GM13977 (cell line): ENCODE measurements at regions not wholly inside any gene's neighbourhood (a gene's known extent, or its start where the extent isn't known, plus 50 kb on each side); places are given as distances from the start of the nearest gene placed in this dataset.

Source experiments
- DNase-seq: peaks from one replicate; pipeline ENCODE4 v3.0.0; 2012; ENCODE audit warnings: low spot score
- in situ Hi-C: fragments of 300-500 bp; cut with MboI; formaldehyde crosslinking; loops from one replicate; pipeline ENCODE4 v1.12.0; 2022; ENCODE audit warnings: low sequenced_read_pairs, low pct_unique_long_range_greater_than_20kb, mixed read lengths, inconsistent platforms; ENCODE audit not compliant: unreplicated experiment
- TF ChIP-seq, protein P1 (sequence below): IDR thresholded peaks from 2 replicates; pipeline ENCODE4 v1.5.1; 2012; ENCODE audit warnings: mild to moderate bottlenecking, control low read depth; ENCODE audit not compliant: insufficient read depth; ENCODE audit errors: extremely low read depth, missing control alignments

DNA sequence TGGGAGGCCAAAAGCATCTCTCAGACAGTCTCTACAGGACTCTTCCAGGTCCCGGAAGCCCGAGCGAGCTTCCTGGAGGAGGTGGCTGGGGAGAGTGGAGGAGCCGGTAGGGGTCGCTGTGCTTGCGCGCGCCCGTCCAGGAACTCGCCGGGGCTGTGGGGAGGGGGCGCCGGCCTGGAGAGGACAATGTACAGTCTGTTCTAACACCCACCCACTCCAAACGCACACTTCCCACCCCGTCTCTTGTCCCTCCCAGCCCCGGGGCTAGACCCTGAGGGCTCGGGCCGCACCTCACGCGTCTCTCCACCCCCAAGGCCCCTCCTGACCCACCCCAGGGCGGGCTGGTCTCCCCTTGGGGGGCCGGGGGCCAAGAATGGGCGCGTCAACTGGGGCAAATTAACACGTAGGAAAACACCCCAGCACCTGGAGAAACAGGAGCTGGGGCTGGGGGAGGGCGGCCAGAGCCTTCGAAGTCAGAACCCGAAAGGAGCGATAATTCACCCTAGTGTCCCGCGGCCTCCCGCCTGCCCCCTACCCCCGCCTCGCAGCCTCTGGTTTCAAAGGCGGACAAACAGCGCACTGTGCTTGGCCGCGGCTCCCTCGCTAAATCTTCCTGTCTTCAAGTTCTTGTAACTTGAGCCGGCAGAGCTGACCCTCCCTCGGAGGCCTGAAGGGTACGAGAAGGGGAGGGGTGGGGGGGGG lies 103.2 kb upstream of the FOXP4 start:
- no peak for DNase-seq
- TF ChIP-seq, protein P1, sequence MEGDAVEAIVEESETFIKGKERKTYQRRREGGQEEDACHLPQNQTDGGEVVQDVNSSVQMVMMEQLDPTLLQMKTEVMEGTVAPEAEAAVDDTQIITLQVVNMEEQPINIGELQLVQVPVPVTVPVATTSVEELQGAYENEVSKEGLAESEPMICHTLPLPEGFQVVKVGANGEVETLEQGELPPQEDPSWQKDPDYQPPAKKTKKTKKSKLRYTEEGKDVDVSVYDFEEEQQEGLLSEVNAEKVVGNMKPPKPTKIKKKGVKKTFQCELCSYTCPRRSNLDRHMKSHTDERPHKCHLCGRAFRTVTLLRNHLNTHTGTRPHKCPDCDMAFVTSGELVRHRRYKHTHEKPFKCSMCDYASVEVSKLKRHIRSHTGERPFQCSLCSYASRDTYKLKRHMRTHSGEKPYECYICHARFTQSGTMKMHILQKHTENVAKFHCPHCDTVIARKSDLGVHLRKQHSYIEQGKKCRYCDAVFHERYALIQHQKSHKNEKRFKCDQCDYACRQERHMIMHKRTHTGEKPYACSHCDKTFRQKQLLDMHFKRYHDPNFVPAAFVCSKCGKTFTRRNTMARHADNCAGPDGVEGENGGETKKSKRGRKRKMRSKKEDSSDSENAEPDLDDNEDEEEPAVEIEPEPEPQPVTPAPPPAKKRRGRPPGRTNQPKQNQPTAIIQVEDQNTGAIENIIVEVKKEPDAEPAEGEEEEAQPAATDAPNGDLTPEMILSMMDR: peak; percentile 53
- in situ Hi-C loops: no loop called here

DNA sequence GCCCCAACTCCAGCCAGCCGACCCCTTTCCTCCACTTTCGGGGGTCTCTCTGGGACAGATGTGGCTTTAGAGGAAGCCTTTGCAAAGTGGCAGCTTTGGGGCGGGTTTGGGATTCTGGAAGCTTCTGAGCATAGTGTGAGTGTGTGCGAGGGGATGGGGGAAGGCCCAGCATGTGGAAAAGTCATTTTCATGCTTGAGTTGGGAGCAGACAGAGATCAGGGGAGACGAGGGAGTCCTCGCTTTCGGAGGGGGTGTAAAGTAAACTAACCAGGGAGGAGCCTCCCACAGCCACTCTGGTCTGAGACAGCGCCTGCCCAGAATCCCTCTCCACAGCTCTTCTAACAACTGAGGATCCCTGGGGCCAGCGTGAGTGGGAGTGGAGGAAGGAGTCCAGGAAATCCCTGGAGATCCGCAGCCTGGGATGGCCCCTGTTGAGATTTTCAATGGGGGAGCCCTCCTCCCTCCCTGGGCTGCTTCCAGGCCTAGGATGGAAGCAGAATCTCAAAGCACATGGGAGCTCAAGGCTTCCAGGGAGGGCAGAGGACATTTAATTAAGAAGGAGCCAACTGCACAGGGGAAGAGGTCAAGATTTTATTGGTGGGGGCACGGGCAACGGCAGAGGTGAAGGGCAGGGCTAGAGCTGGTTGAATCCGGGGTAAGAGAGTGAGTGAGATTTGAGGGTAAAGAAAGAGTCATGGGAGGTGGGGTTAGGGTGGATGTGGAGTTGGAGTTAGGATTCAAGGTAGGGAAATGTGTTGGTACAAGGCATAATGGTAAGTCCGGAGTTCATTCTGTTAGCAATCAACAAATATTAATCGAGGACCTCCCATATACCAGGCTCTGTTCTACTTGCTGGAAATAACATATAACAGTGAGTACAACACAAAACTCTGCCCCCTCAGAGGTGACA lies 102.3 kb upstream of the FOXP4 start:
- in situ Hi-C loops: no loop called here
- no peak for DNase-seq
- TF ChIP-seq, protein P1: no peak

DNA sequence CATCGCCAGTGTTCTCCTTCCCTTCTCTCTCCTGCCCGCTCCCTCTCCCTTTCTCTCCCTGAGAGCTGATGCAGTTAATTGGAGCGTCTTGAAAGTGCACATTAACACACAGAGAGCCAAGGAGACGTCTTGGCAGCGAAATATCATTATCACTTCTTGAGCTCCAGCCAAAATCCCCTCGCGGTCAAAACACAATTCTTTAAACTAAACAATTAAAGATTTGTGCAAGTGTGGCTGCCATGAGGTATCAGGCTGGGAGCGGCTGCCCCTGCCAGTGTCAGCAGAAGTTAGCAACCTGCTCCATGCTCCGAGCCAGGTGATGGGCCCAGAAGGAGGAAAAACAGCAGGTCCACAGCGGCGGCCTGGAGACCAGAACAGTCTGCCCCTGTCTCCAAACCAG lies 100.9 kb upstream of the FOXP4 start:
- in situ Hi-C loops: no loop called here
- TF ChIP-seq, protein P1: no peak
- no peak for DNase-seq

DNA sequence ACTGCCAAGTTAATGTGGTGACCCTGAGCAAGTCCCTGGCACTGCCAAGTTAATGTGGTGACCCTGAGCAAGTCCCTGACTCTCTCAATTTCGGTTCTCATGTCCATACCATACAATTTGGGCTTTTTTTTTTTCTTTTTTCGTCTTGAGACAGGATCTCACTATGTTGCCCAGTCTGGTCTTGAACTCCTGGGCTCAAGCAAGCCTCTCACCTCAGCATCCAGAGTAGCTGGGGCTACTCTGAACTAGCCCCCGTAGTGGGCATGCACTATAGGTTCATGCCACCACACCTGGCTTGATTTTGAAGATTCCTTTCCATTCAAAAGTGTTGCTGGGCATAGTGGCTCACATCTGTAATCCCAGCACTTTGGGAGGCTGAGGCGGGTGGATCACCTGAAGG lies 100.0 kb upstream of the FOXP4 start:
- TF ChIP-seq, protein P1: no peak
- in situ Hi-C loops: no loop called here
- DNase-seq: no peak

DNA sequence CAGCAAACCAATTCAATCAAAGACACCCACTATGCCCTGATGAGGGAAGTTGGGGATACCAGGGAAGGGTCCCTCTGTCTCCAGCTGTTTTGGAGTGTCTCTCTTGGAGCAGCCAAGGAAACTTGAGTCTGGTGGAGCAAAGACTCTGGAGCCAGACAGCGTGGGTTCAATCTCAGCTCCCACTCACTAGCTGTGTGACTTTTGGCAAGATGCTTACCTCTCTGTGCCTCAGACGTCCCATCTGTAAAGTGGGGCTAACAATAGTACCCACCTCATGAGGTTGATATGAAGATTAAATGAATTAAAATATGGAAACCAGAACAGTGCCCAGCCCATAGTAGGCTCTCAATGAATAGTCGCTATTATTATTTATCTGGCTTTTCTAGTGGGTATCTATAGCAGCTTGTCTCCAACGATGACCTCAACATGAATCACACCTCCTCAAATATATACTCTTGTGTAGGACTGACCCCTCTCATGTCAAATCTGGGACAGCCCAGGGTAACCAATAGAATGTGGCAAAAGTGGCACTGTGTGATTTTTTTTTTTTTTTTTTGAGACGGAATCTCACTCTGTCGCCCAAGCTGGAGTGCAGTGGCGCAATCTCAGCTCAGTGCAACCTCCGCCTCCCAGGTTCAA lies 99.2 kb upstream of the FOXP4 start:
- TF ChIP-seq, protein P1: no peak
- DNase-seq: no peak
- in situ Hi-C loops: no loop called here

DNA sequence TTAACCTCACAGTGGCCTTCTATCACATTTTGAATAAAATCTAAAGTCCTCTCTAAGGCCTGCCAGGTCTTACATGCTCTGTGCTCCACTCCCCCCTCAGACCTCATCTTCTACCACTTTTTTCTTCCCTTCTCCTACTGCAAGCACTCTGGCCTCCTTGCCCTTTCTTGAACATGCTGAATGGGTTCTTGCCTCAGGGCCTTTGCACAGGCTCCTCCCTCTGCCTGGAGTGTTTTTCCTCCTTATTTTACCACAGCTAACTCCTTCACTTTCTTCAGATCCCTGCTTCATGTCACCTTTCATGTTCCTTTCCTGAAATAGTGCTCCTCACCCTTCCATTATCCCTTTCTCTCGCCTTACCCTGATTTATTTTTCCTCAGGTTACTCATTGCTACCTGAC lies 97.9 kb upstream of the FOXP4 start:
- DNase-seq: no peak
- TF ChIP-seq, protein P1: no peak
- in situ Hi-C loops: no loop called here
